Heart right ventricle (tissue), 16 donors: ENCODE measurements at regions not wholly inside any gene's neighbourhood (a gene's known extent, or its start where the extent isn't known, plus 50 kb on each side); places are given as distances from the start of the nearest gene placed in this dataset.

ENCODE experiments used
- ATAC-seq, 8 donors: fragments of 200-7000 bp; cut with Tn5 transposase; one replicate each; pipeline ENCODE4 v1.9.1; 2020; ENCODE audit warnings: mild to moderate bottlenecking in 8 of 8, moderate library complexity in 8 of 8, moderate number of reproducible peaks in 1 of 8
- DNase-seq, 2 donors: peaks; one replicate each; pipeline ENCODE4 v3.0.0-alpha.2; 2020
- H3K27ac ChIP-seq, 10 donors: fragments of 200-600 bp; sonication (generic) in 2 of 10; one replicate each; pipeline versions ENCODE4 v1.5.0 to v1.8.0; 2020 to 2022; ENCODE audit warnings: mild to moderate bottlenecking in 3 of 10
- H3K27me3 ChIP-seq, 7 donors: fragments of 200-600 bp; one replicate each; pipeline ENCODE4 v1.8.0; 2021 to 2022; ENCODE audit warnings: mild to moderate bottlenecking in 2 of 7
- H3K36me3 ChIP-seq, 9 donors: fragments of 200-600 bp; sonication (generic) in 1 of 9; one replicate each; pipeline versions ENCODE4 v1.5.0 to v1.8.0; 2020 to 2022; ENCODE audit warnings: mild to moderate bottlenecking in 2 of 9
- H3K4me1 ChIP-seq, 9 donors: fragments of 200-600 bp; sonication (generic) in 1 of 9; one replicate each; pipeline versions ENCODE4 v1.5.0 to v1.8.0; 2020 to 2022; ENCODE audit warnings: mild to moderate bottlenecking in 4 of 9
- H3K4me3 ChIP-seq, 10 donors: fragments of 200-600 bp; sonication (generic) in 2 of 10; one replicate each; pipeline versions ENCODE4 v1.5.0 to v1.8.0; 2020 to 2022; ENCODE audit warnings: mild to moderate bottlenecking in 7 of 10, moderate library complexity in 2 of 10
- H3K9me3 ChIP-seq, 11 donors: fragments of 200-600 bp in 10 of 11; sonication (generic) in 2 of 11; one replicate each; pipeline versions ENCODE4 v1.5.0 to v1.8.0; 2013 to 2022; ENCODE audit warnings: mild to moderate bottlenecking in 2 of 11, control low read depth in 1 of 11, moderate library complexity in 1 of 11
- CTCF ChIP-seq, 9 donors: fragments of 200-600 bp; sonication (generic) in 2 of 9; IDR thresholded peaks; one replicate each; pipeline versions ENCODE4 v1.5.0 to v1.8.0; 2021 to 2022; ENCODE audit warnings: antibody characterized with exemption in 9 of 9, mild to moderate bottlenecking in 5 of 9, moderate library complexity in 1 of 9
- WGBS, 2 donors: extraction: QIAGEN DNeasy Blood & Tissue Kit; methylation state at CpG; one replicate each; pipeline ENCODE4 v1.1.7; 2013; ENCODE audit warnings: inconsistent platforms in 1 of 2; 5-methylcytosine and 5-hydroxymethylcytosine counted together
- intact Hi-C, 10 donors: fragments of 100-400 bp; cut with DNase I; formaldehyde crosslinking; loops; one replicate each; pipeline versions ENCODE4 v1.11.1 to v1.14.2; 2022
- donor health status: Arrhythmogenic right ventricular cardiomyopathy.
- donor health status: ischemic (EF 13 %, LVEDD 7.1; RV severe dilation, severe dysfunction).
- donor health status: healthy with polysubstance abuse.
- donor health status: DM: no; HTN: yes; CAD: no.
- donor health status: DM: no; HTN: no; CAD: no.
- donor health status: ischemic (EF 25% LVEDD 6.9; RV normal size, moderate dysfunction).
- donor health status: ischemic (EF 25% LVEDD 5.7; RV mildly dilated, moderate dysfunction).
- donor health status: healthy.
- donor health status: DM: yes; HTN: yes; CAD: no.
- donor health status: Ischemic cardiomyopathy.
- donor health status: ischemic (EF 35%, LVEDD 5.7; RV mildly dilated, moderate dysfunction).
- donor health status: nonischemic (EF 11% LVEDD 7.7; RV severe dilation, severe dysfunction).
- donor health status: DM: yes; HTN: yes; CAD: no.
- donor health status: PGD.
- donor health status: ischemic (EF 29% LVEDD 5.4; RV normal size, mild dysfunction).
- donor health status: nonischemic (EF 23%, LVEDD 6.1; RV moderate dilation, normal function).

GRCh38 chr16:26802440-26802839, 264.3 kb upstream of the C16orf82 start:
- Histone ChIP-seq H3K27me3 (peaks cover 0 to 8% (median 0%) of the 10 kb centered on the region in 7 donors), H3K27ac (no peak overlapping the region), H3K4me1 (no peaks in the 10 kb centered on the region), H3K9me3 (no peaks in the 10 kb centered on the region), H3K36me3 (no peaks in the 10 kb centered on the region), H3K4me3 (no peak overlapping the region)
- intact Hi-C loops = no loop called here
- WGBS, 2 donors = 27 to 34% methylated on average over 4 of the region's 4 CpGs
- DNase-seq (no peak), ATAC-seq (no peak)
- TF ChIP-seq CTCF (IDR thresholded peaks at IDR 0.05) = no peak

DNA sequence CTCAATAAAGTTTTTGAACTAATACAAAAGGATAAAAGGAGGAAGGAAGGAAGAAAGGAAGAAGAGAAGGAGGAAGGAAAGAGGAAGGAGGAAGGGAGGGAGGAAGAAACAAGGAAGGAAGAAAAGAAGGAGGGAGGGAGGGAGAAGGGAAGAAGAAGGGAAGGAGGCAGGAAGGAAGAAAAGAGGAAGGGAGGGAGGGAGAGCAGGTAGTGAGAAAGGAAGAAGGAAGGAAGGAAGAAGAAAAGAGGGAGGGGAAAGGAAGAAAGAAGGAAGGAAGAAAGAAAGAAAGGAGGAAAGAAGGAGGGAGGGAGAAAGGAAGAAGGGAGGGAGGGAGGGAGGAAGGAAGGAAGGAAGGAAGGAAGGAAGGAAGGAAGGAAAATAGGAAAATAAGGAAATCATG, 263.8 kb upstream of the C16orf82 start:
- no peaks in the 10 kb centered on the region for H3K4me1 ChIP-seq
- ATAC-seq = no peak
- H3K36me3 ChIP-seq = no peaks in the 10 kb centered on the region
- H3K27me3 ChIP-seq = peaks cover 0 to 4% (median 0%) of the 10 kb centered on the region in 7 donors
- H3K4me3 ChIP-seq = no peak overlapping the region
- TF ChIP-seq CTCF (IDR thresholded peaks at IDR 0.05) = no peak
- no peaks in the 10 kb centered on the region for H3K9me3 ChIP-seq
- DNase-seq = no peak
- no peak overlapping the region for H3K27ac ChIP-seq
- intact Hi-C loops = no loop called here

GRCh38 chr16:26806657-26807056, 260.1 kb upstream of the C16orf82 start:
- no peaks in the 10 kb centered on the region for H3K36me3 ChIP-seq
- DNase-seq (no peak), ATAC-seq (no peak)
- no peaks in the 10 kb centered on the region for H3K4me1 ChIP-seq
- H3K27me3 ChIP-seq = peaks cover 0 to 4% (median 0%) of the 10 kb centered on the region in 7 donors
- intact Hi-C loops = no loop called here
- H3K9me3 ChIP-seq = no peaks in the 10 kb centered on the region
- no peak overlapping the region for H3K27ac ChIP-seq
- no peak for TF ChIP-seq CTCF (IDR thresholded peaks at IDR 0.05)
- WGBS, 2 donors = 79 to 81% methylated on average over 6 of the region's 6 CpGs
- no peak overlapping the region for H3K4me3 ChIP-seq

- H3K4me1 ChIP-seq = no peaks in the 10 kb centered on the region
- no peak for TF ChIP-seq CTCF (IDR thresholded peaks at IDR 0.05)
- no peak for DNase-seq
- H3K27ac ChIP-seq = no peak overlapping the region
- no peaks in the 10 kb centered on the region for H3K36me3 ChIP-seq
- no peak overlapping the region for H3K4me3 ChIP-seq
- ATAC-seq = no peak
- no peaks in the 10 kb centered on the region for H3K9me3 ChIP-seq
- 52 to 61% methylated on average over 1 to 2 of the region's 2 CpGs for WGBS, 2 donors
- peaks cover 0 to 4% (median 0%) of the 10 kb centered on the region in 7 donors for H3K27me3 ChIP-seq
- intact Hi-C loops = no loop called here
These were observed 257.3 kb upstream of the C16orf82 start for GRCh38 chr16:26809461-26809860.

DNA sequence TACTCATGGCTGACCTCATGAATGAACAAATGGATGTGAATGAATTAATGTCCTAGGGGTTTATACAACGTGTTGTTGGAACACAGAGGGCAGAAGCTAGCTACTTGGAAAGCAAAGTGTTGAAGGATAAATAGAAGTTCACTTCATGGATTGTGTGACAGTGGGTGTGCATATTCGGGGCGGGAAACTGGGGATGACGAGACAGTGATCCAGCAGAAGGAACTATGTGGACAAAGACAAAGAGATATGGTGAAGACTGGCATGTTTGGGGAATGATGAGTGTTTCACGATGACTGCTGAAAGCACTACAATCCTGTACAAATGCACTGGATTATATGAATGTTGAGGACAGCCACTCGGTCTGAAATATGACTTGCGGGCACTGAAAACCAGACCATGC, 250.5 kb upstream of the C16orf82 start:
- intact Hi-C loops = no loop called here
- TF ChIP-seq CTCF (IDR thresholded peaks at IDR 0.05) = no peak
- peaks cover 0 to 23% (median 4%) of the 10 kb centered on the region in 7 donors for H3K27me3 ChIP-seq
- DNase-seq (no peak), ATAC-seq (no peak)
- no peak overlapping the region for H3K27ac ChIP-seq
- no peaks in the 10 kb centered on the region for H3K36me3 ChIP-seq
- no peaks in the 10 kb centered on the region for H3K9me3 ChIP-seq
- H3K4me1 ChIP-seq = no peaks in the 10 kb centered on the region
- 70 to 72% methylated on average over 7 of the region's 7 CpGs for WGBS, 2 donors
- H3K4me3 ChIP-seq = no peak overlapping the region
